Loucy (cell line): ENCODE measurements at regions not wholly inside any gene's neighbourhood (a gene's known extent, or its start where the extent isn't known, plus 50 kb on each side); places are given as distances from the start of the nearest gene placed in this dataset.

ENCODE experiments used
- H2AFZ ChIP-seq: fragments of 200-600 bp; sonication (generic); 2 replicates; pipeline ENCODE4 v1.6.0; 2016; ENCODE audit warnings: antibody characterized with exemption, mild to moderate bottlenecking, low read length, moderate library complexity
- H3F3A ChIP-seq: fragments of 200-600 bp; 2 replicates; pipeline ENCODE4 v1.6.0; 2016; ENCODE audit warnings: antibody characterized with exemption, low read depth, mild to moderate bottlenecking
- H3K27me3 ChIP-seq: fragments of 200-600 bp; sonication (generic); 2 replicates; pipeline ENCODE4 v1.6.1; 2014; ENCODE audit warnings: low read length, mild to moderate bottlenecking; ENCODE audit not compliant: insufficient read depth, poor library complexity, severe bottlenecking
- H3K36me3 ChIP-seq: fragments of 200-600 bp; sonication (generic); 2 replicates; pipeline ENCODE4 v1.6.1; 2016; ENCODE audit warnings: low read length; ENCODE audit not compliant: insufficient read depth
- H3K4me1 ChIP-seq: fragments of 200-600 bp; sonication (generic); 2 replicates; pipeline ENCODE4 v1.5.1; 2014; ENCODE audit warnings: low read length, mild to moderate bottlenecking; ENCODE audit not compliant: insufficient read depth, poor library complexity, severe bottlenecking
- H3K4me2 ChIP-seq: fragments of 200-600 bp; sonication (generic); 2 replicates; pipeline ENCODE4 v1.6.0; 2014; ENCODE audit warnings: antibody characterized with exemption, low read length, low read depth, mild to moderate bottlenecking; ENCODE audit not compliant: poor library complexity, severe bottlenecking
- H3K4me3 ChIP-seq: fragments of 200-600 bp; sonication (generic); 2 replicates; pipeline ENCODE4 v1.5.1; 2014; ENCODE audit warnings: low read length, mild to moderate bottlenecking, mixed read lengths; ENCODE audit not compliant: poor library complexity, severe bottlenecking
- H3K79me2 ChIP-seq: fragments of 200-600 bp; sonication (generic); 2 replicates; pipeline ENCODE4 v1.6.1; 2014; ENCODE audit warnings: low read length; ENCODE audit not compliant: insufficient read depth
- H3K9ac ChIP-seq: fragments of 200-600 bp; sonication (generic); 2 replicates; pipeline ENCODE4 v1.6.0; 2014; ENCODE audit warnings: mild to moderate bottlenecking, low read depth, low read length, moderate library complexity; ENCODE audit not compliant: poor library complexity, severe bottlenecking
- H3K9me2 ChIP-seq: fragments of 200-600 bp; sonication (generic); replicated peaks from 2 replicates; pipeline ENCODE4 v1.6.1; 2016; ENCODE audit warnings: low read depth, low read length, mixed read lengths
- H3K9me3 ChIP-seq: fragments of 200-600 bp; sonication (generic); 2 replicates; pipeline ENCODE4 v1.6.1; 2014; ENCODE audit warnings: mild to moderate bottlenecking, antibody characterized with exemption, low read length, low read depth; ENCODE audit not compliant: insufficient read depth
- H4K20me1 ChIP-seq: fragments of 200-600 bp; sonication (generic); 2 replicates; pipeline ENCODE4 v1.6.0; 2014; ENCODE audit warnings: antibody characterized with exemption, low read length, mild to moderate bottlenecking; ENCODE audit not compliant: insufficient read depth, poor library complexity, severe bottlenecking
- CTCF ChIP-seq: fragments of 200-600 bp; sonication (generic); conservative IDR thresholded peaks from 2 replicates; pipeline ENCODE4 v1.5.1; 2014; ENCODE audit warnings: mild to moderate bottlenecking, antibody characterized with exemption, low read length
- EZH2phosphoT487 ChIP-seq: fragments of 200-600 bp; IDR thresholded peaks from 2 replicates; pipeline ENCODE4 v1.6.1; 2018; ENCODE audit warnings: antibody characterized with exemption, mild to moderate bottlenecking, moderate library complexity, borderline replicate concordance

GRCh38 chr9:105087910-105088898 lies 156.2 kb upstream of the SLC44A1 start:
- no peak for TF ChIP-seq CTCF
- no peak for TF ChIP-seq EZH2phosphoT487
- no peaks in the 10 kb centered on the region for H3F3A ChIP-seq
- H3K36me3 ChIP-seq = no peaks in the 10 kb centered on the region
- no peak overlapping the region for H3K4me3 ChIP-seq
- H2AFZ ChIP-seq = no peak overlapping the region
- H3K4me1 ChIP-seq = no peaks in the 10 kb centered on the region
- no peaks in the 10 kb centered on the region for H3K9me2 ChIP-seq
- no peak overlapping the region for H3K9ac ChIP-seq
- no peaks in the 10 kb centered on the region for H3K79me2 ChIP-seq
- no peaks in the 10 kb centered on the region for H4K20me1 ChIP-seq
- no peak overlapping the region for H3K4me2 ChIP-seq
- no peaks in the 10 kb centered on the region for H3K9me3 ChIP-seq
- no peaks in the 10 kb centered on the region for H3K27me3 ChIP-seq

- H3K4me2 ChIP-seq = no peak overlapping the region
- no peak overlapping the region for H3K9ac ChIP-seq
- no peak overlapping the region for H3K4me3 ChIP-seq
- H3K36me3 ChIP-seq = no peaks in the 10 kb centered on the region
- H3K4me1 ChIP-seq = no peaks in the 10 kb centered on the region
- TF ChIP-seq CTCF (no peak), EZH2phosphoT487 (no peak)
- no peaks in the 10 kb centered on the region for H4K20me1 ChIP-seq
- no peak overlapping the region for H2AFZ ChIP-seq
- no peaks in the 10 kb centered on the region for H3K9me2 ChIP-seq
- no peaks in the 10 kb centered on the region for H3K79me2 ChIP-seq
- H3K9me3 ChIP-seq = no peaks in the 10 kb centered on the region
- H3K27me3 ChIP-seq = no peaks in the 10 kb centered on the region
- no peaks in the 10 kb centered on the region for H3F3A ChIP-seq
These were observed 154.6 kb upstream of the SLC44A1 start for GRCh38 chr9:105089874-105090273.

GRCh38 chr9:105091004-105091640 lies 153.3 kb upstream of the SLC44A1 start:
- H3K4me1 ChIP-seq = no peaks in the 10 kb centered on the region
- no peak overlapping the region for H3K4me3 ChIP-seq
- no peaks in the 10 kb centered on the region for H3F3A ChIP-seq
- H3K4me2 ChIP-seq = no peak overlapping the region
- H4K20me1 ChIP-seq = no peaks in the 10 kb centered on the region
- H3K9me2 ChIP-seq = no peaks in the 10 kb centered on the region
- H2AFZ ChIP-seq = no peak overlapping the region
- no peaks in the 10 kb centered on the region for H3K36me3 ChIP-seq
- no peaks in the 10 kb centered on the region for H3K79me2 ChIP-seq
- no peaks in the 10 kb centered on the region for H3K27me3 ChIP-seq
- H3K9ac ChIP-seq = no peak overlapping the region
- TF ChIP-seq CTCF (no peak), EZH2phosphoT487 (no peak)
- H3K9me3 ChIP-seq = no peaks in the 10 kb centered on the region
